Amygdala (tissue), 56 donors: ENCODE measurements at regions not wholly inside any gene's neighbourhood (a gene's known extent, or its start where the extent isn't known, plus 50 kb on each side); places are given as distances from the start of the nearest gene placed in this dataset.

Experiments used
- DNase-seq, 56 donors: peaks; one replicate each; lab custom pipeline; 2025; lab: John Stamatoyannopoulos, UW

DNA sequence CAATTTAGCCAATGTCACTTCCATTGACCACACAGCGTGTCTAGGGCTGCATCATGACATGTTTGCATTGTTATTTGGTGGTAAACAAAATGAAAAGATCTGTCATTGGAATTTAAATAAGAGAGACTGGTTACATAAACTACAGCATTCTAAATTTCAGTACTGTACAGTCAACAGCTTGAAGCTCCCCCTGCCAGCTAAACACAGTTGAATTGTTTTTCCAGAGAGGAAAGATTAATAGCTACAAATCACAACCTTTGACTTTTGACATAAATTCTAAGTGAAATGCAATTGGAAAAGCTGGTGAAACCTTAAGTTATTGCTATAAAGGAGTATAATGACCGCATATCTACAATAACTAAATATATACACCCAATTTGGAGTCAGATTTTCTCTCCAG, 1600.0 kb upstream of the ACVR2A start:
- no peak for DNase-seq

GRCh38 chr2:146244131-146244530, 1600.7 kb upstream of the ACVR2A start:
- DNase-seq: no peak

DNA sequence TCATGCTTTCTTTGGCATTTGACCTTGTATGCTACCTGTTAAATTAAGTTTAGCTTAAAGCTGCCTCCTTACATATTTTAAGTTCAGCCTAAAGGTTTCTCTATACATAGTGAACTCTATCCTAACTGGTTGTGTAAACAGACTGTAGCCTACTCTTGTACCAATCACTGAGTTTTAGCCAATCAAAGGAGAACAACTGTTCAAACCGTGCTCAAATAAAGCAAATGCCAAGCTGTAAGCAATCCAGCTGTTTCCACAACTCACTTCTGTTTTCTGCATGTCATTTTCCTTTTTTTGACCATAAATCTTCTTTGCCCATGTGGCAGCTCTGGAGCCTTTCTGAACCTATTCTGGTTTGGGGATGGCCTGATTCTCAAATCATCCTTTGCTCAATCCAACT, 1603.8 kb upstream of the ACVR2A start:
- DNase-seq: no peak

GRCh38 chr2:146240391-146240790, 1604.4 kb upstream of the ACVR2A start:
- DNase-seq: no peak

DNA sequence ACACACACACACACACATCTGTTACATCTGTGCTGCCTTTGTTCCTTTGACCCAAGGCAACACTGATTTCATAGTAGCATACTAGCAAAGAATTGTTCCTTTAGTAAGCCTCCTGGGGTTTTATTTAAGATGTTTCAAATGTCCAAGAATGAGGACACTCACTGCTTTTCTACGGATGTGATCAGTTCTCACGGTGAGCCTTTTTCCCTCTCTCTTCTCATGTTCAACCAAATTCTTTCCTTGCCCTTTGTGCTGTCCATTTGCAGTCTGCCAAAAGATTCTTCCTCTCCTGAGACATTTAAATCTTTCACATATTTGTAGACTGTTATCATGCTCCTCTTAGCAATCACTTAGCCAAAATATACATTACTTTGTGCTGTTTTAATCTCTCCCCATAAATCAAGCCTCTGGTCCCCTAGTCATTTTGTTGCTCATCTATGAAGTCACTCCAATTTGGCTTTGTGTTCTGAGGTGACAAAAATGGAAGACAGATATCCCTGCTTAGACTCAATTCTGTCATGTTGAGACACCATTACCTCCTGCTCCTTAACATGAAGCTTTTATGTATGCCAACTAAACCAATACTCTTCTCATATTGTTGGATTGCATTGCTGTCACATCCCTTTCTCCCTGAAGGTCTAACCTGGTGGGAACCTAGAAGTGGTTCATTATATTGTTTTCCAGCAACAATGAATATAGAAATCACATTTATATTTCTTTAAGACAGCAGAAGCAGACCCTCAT, 1605.3 kb upstream of the ACVR2A start:
- no peak for DNase-seq

DNA sequence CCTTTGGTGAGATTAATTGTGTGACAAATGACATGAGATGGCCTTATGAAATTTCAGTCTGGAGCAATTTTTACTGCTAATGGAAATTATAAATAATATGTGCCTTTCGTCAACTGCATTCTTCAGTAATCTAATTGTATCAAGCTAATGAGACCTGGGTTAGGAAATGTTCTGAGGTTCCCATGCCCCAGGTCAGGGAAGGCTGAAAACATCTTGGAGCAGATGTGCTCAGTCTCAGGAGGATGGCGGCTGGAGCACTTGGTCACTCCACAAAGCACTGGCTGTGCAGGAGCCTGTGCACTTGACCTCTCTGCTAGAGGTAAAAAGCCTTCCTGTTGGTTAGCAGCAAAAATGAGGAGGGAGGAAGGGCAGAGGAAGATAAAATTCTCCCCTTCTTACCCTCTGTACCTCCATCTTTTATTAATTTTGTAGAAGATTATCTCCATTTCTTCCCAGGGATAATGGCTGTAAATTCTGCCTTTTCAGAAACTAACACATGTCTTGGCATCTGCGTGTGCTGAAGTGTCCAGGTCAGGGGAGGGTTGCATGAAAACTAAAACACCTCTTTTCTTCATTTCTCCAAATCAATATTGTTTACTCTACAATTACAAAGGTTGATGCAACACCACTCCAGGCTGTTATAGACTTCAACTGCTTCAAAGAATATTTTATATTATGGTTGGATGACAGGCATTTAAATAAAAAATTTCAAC, 1606.4 kb upstream of the ACVR2A start:
- DNase-seq: no peak

- no peak for DNase-seq
Measured at GRCh38 chr2:146235158-146235557, 1609.7 kb upstream of the ACVR2A start.

DNA sequence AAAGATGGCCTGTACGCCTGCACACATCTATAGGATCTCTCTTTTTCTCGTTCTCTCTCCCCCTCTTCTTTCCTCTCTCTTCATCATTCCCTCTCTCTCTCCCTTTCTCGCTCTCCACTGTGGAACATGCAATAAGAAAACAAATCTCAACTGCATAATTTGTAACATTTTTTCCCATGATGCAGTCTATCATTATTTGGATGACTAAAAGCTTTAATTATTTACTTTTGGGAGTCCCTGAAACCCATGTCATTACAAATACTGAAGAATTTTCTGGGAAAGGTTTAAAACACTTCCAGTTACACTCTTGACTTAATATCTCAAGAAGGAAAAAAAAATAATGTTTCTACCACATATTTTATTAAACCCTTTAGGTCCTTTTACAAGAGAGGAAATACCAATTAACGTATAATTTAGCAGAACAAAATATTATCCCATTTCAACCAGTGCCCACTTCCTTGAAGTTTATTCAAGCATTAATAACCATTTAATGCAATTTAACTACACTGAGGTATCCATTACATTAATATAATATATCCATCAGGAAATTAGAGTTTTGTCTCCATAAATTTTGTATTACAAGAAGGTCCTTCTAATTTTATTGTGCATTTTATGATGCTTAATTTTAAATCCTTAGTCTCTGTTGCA, 1615.2 kb upstream of the ACVR2A start:
- DNase-seq: no peak

- DNase-seq: no peak
Measured at GRCh38 chr2:146228466-146229058, 1616.3 kb upstream of the ACVR2A start.

GRCh38 chr2:146228020-146228393, 1616.8 kb upstream of the ACVR2A start:
- DNase-seq: no peak

DNA sequence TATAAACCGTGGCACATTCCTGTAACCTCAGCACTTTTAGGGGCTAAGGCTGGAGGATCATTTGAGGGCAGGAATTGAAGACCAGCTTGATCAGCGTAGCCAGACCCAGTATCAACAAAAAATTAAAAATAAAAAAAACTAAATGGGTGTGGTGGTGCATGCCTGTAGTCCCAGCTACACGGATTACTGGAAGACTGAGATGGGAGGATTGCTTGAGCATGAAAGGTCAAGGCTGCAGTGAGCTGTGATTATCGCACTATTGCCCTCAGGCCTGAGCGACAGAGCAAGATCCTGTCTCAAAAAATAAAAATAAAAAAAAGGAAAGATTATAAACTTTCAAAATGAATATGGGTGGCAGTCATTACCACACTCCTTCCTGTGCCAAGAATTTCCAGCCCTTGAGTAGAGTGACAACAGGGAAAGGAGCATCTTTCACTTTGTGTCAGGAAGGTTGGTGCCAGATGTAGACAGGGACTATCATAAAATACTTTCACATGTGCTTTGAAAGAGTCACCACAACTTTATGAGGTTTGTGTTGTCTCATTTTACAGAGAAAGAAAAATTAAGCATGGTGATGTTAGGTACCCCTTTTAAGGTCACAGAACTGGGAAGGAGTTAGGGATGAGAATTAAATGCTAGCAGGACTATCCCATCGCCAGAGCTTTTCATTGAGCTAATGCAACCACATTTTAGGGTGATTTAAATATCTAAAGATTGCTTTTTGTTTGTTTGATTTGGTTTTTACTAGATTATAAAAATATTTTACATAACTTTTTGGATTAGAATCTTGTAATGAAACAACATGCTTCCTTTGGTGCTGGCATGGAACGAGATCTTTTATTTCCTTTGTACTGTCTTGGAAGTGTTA, 1617.4 kb upstream of the ACVR2A start:
- no peak for DNase-seq

- no peak for DNase-seq
Measured at GRCh38 chr2:146226077-146226476, 1618.8 kb upstream of the ACVR2A start.

DNA sequence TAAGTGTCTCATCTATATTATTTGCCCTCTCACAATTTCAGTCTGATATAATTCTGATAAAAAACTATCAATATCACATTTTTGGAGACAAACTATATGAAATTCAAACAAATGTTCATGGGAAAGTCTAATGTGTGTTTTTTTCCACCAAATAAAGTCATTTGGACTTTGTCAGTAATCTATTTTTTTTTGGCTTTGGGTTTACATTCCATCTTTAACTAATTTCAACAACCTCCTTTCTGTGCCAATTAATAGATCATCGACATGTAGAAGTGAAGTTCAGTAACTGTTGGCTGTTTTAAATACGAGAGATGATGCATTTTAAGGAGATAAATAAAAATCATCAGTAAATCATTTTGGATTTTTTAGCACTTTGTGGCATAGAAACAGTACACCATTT, 1623.0 kb upstream of the ACVR2A start:
- no peak for DNase-seq

- no peak for DNase-seq
Measured at GRCh38 chr2:146220957-146221356, 1623.9 kb upstream of the ACVR2A start.

DNA sequence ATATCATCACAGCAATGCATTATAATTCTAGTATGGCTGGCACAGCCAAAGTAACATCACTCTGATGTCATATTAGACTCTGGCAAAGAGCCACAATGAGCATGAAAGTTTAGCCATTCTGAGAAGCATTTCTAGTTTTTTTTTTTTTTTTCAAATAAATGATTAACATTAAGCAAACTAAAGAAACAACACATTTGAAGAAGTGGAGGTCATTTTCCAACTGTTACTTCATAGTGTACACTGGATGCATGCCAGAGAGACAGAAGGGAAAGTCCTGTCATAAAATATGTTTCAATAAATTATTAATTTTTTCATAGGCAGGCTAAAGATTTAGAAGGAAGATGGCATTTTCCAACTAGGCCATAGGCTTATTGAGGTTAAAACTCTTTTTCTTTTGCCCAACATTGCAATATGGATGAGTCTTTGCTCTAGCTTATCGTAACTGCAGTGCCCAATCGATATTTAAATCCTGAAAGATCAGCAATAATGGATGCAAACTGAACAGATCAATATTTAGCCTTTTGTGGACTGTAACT, 1630.4 kb upstream of the ACVR2A start:
- DNase-seq: no peak

DNA sequence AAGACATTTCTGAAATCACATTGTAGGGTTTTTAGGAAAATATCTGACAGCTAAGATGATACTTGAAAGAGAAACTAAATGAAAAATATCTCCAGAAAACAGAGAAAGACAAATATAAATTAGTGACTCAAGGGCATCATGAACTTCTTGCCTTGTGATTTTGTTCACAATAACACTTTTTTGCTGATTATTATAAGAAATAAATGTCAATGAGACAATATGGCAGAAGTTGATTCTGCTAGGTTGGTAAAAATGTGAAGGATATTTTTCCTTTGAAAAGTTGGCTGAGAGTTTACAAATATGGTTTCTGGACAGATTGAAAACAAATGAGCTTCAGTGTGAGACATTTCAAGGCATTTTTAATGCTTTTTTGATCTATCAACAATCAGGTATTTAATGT, 1631.2 kb upstream of the ACVR2A start:
- DNase-seq: no peak

DNA sequence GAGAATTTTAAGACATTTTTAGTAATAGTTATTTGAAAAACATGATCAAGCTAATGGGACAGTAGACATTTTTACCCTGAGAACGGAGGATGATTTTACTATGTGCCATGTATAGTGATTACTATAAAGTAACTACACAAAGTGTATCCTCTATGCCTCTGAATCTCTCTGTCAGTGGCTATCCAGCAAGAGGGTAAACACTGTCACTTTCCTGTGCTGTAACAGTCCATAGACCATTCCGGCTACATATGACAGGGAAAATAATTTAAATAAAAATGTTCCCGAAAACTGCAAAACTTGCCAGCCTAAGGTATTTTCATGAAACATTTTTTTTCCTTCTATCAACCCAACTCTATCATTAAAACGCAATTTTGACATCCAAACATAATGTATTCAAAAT, 1632.2 kb upstream of the ACVR2A start:
- no peak for DNase-seq

DNA sequence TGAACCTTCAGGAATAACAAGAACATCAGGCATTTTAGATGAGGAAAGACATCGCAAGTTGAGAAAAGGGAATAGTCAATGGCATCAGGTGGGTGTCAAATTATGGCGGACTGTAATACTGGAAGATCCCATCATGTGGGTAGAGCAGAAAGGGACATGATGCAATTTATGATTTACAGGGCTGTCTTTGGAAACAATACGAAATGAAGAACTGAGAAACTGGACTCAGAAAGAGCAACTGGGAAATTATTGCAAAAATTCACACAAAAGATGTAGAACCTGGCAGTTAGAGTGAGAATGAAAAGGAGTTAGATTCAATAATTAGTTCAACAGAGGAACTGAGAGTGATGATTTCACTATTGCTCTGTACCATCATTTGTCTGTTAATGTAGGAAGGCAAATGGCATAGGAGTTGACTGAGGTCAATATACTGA, 1635.0 kb upstream of the ACVR2A start:
- no peak for DNase-seq

DNA sequence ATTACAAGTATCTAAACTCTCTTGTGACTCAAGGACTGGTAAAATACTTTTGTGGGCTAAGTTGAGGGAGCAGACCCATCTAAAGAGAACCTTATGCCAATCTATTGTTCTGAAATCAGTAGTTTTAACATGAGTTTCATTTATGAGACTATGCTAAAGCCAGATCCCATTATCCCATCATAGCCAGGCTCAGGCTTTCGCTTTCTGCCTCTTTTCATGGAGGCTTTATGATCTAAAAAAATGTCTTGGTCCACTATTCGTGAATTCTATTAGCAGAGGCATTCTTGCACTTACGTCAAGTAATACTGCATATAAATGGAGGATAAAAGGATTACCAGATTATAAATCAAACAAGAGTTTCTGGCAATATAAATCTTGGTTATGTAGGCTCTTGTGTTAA, 1636.9 kb upstream of the ACVR2A start:
- no peak for DNase-seq

DNA sequence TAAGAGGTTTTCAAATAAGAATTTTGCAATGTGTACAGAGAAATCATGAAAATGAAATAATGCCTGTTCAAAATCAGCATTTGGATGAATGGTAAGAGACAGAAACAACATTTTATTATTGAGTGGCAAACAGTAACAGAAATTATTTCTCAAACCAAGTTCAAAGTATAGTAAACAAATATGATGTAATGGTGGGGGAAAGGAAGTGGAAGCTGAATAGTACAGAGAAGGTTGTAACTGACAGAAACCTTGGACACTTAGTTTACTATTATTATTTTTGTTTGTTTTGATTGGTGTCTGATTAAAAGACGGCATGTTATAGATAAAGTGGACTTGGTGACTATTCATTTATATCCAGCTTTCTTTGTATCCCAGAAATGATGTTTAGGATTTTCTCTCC, 1637.4 kb upstream of the ACVR2A start:
- DNase-seq: no peak
